ENCODE measurements at regions not wholly inside any gene's neighbourhood (a gene's known extent, or its start where the extent isn't known, plus 50 kb on each side); places are given as distances from the start of the nearest gene placed in this dataset.

DNA sequence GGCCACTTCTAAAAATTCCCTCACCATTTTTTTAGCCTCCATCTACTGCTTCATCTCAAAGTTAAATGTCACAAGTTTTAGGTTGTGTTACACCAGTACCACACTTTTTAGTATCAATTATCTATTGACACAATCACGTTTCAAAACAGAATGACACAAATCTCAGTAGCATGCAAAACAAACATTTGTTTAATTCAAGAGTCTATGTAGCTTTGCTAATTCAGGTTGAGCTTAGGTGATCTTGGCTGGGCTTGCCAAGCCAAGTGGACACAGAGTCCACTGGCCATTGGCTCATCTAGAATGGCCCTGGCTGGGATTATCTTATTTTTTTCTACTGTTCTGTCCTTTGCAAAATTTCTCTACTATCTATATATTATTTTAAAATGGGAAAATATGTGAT, 61.9 kb upstream of the JAK2 start:
- CTCF ChIA-PET (ENCODE audit: low intra/inter-chr PET ratio), result interaction anchor here (1.1 kb wide), 1 partner anchor 164 kb away, joined by 4 read pairs; no protein-coding TSS in a partner anchor
- H2AFZ ChIP-seq (ENCODE audit: low read depth, low read length), result no peak overlapping the region; the same call in 1 of the 2 replicates
- no peaks in the 10 kb centered on the region for H3K27me3 ChIP-seq (ENCODE audit: control insufficient read depth in 2 of 2, insufficient read depth in 2 of 2, low read length in 2 of 2)
- H4K20me1 ChIP-seq (replicated peaks; ENCODE audit: control insufficient read depth, insufficient read depth, low read length), result no peaks in the 10 kb centered on the region
- FAIRE-seq (no peak), DNase-seq (ENCODE audit: extremely low read depth in 1 of 4, low spot score in 3 of 4) (no peak), ATAC-seq (no peak)
- in situ Hi-C loops (cut with MboI), result no loop called here
- intact Hi-C loops (cut with micrococcal nuclease), result loop anchor here (10.0 kb wide), 1 partner anchor 128 kb away; the partner anchor contains the start of gene RCL1
- no peak overlapping the region for H3K9ac ChIP-seq (ENCODE audit: insufficient read depth in 1 of 2, low read depth in 2 of 2, low read length in 2 of 2)
- H3K4me2 ChIP-seq (ENCODE audit: insufficient read depth, low read length), result no peak overlapping the region
- peak overlapping the region; percentile 65; the same call in 1 of the 3 replicates for H3K27ac ChIP-seq (ENCODE audit: extremely low read depth, low read depth, low read length)
- H3K79me2 ChIP-seq (ENCODE audit: control insufficient read depth, insufficient read depth, low read length), result peaks cover 5% of the 10 kb centered on the region; the same call in 2 of the 3 replicates
- H3K36me3 ChIP-seq (ENCODE audit: control insufficient read depth, insufficient read depth, low read length), result no peaks in the 10 kb centered on the region
- H3K4me3 ChIP-seq, result no peak overlapping the region
- peaks cover 4% of the 10 kb centered on the region; the same call in 1 of the 2 replicates for H3K9me3 ChIP-seq (replicated peaks; ENCODE audit: control insufficient read depth, insufficient read depth, low read depth, low read length)
- POLR2A ChIA-PET, result interaction anchor here (0.7 to 1.0 kb wide), 2 partner anchors 62 to 157 kb away, joined by 3 read pairs; partner anchors contain the start of gene JAK2
- 60% methylated on average over 1 of the region's 1 CpG for WGBS (ENCODE audit: insufficient coverage, low coverage, missing lambda C conversion rate)
- H3K9me1 ChIP-seq (ENCODE audit: control insufficient read depth, insufficient read depth, low read length), result no peaks in the 10 kb centered on the region
- H3K4me1 ChIP-seq (replicated peaks in 1 of 2; ENCODE audit: control insufficient read depth in 2 of 2, insufficient read depth in 2 of 2, low read length in 2 of 2), result peaks cover 8 to 42% of the 10 kb centered on the region in 2 experiments
- no TSS peak for BruUV-seq (replicated peaks)
- TF ChIP-seq, protein P1, sequence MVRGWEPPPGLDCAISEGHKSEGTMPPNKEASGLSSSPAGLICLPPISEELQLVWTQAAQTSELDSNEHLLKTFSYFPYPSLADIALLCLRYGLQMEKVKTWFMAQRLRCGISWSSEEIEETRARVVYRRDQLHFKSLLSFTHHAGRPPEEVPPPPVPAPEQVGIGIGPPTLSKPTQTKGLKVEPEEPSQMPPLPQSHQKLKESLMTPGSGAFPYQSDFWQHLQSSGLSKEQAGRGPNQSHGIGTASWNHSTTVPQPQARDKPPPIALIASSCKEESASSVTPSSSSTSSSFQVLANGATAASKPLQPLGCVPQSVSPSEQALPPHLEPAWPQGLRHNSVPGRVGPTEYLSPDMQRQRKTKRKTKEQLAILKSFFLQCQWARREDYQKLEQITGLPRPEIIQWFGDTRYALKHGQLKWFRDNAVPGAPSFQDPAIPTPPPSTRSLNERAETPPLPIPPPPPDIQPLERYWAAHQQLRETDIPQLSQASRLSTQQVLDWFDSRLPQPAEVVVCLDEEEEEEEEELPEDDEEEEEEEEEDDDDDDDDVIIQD (CRISPR knock-in tag; IDR thresholded peaks at IDR 0.05), result no peak
- no peak for TF ChIP-seq BRD9 (IDR thresholded peaks at IDR 0.05; ENCODE audit: low read depth, partially characterized antibody)
- no peak for TF ChIP-seq PHB (CRISPR knock-in tag; IDR thresholded peaks at IDR 0.05)
- TF ChIP-seq, protein P2, sequence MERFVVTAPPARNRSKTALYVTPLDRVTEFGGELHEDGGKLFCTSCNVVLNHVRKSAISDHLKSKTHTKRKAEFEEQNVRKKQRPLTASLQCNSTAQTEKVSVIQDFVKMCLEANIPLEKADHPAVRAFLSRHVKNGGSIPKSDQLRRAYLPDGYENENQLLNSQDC (CRISPR knock-in tag; IDR thresholded peaks at IDR 0.05), result no peak
- TF ChIP-seq ZNF197 (CRISPR knock-in tag; IDR thresholded peaks at IDR 0.05; ENCODE audit: low read depth), result no peak
- TF ChIP-seq ZBTB17 (CRISPR knock-in tag; IDR thresholded peaks at IDR 0.05), result no peak
- TF ChIP-seq, protein P3, sequence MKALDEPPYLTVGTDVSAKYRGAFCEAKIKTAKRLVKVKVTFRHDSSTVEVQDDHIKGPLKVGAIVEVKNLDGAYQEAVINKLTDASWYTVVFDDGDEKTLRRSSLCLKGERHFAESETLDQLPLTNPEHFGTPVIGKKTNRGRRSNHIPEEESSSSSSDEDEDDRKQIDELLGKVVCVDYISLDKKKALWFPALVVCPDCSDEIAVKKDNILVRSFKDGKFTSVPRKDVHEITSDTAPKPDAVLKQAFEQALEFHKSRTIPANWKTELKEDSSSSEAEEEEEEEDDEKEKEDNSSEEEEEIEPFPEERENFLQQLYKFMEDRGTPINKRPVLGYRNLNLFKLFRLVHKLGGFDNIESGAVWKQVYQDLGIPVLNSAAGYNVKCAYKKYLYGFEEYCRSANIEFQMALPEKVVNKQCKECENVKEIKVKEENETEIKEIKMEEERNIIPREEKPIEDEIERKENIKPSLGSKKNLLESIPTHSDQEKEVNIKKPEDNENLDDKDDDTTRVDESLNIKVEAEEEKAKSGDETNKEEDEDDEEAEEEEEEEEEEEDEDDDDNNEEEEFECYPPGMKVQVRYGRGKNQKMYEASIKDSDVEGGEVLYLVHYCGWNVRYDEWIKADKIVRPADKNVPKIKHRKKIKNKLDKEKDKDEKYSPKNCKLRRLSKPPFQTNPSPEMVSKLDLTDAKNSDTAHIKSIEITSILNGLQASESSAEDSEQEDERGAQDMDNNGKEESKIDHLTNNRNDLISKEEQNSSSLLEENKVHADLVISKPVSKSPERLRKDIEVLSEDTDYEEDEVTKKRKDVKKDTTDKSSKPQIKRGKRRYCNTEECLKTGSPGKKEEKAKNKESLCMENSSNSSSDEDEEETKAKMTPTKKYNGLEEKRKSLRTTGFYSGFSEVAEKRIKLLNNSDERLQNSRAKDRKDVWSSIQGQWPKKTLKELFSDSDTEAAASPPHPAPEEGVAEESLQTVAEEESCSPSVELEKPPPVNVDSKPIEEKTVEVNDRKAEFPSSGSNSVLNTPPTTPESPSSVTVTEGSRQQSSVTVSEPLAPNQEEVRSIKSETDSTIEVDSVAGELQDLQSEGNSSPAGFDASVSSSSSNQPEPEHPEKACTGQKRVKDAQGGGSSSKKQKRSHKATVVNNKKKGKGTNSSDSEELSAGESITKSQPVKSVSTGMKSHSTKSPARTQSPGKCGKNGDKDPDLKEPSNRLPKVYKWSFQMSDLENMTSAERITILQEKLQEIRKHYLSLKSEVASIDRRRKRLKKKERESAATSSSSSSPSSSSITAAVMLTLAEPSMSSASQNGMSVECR (CRISPR knock-in tag; IDR thresholded peaks at IDR 0.05), result no peak
- TF ChIP-seq, protein P4, sequence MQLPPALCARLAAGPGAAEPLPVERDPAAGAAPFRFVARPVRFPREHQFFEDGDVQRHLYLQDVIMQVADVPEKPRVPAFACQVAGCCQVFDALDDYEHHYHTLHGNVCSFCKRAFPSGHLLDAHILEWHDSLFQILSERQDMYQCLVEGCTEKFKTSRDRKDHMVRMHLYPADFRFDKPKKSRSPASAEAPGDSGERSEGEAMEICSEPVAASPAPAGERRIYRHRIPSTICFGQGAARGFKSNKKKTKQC (CRISPR knock-in tag; IDR thresholded peaks at IDR 0.05), result no peak
- TF ChIP-seq TEAD2 (tag; IDR thresholded peaks at IDR 0.05), result no peak
- no peak for TF ChIP-seq KAT2B (IDR thresholded peaks at IDR 0.05; ENCODE audit: low read depth, low read length)
- TF ChIP-seq CTBP1 (IDR thresholded peaks at IDR 0.05; ENCODE audit: borderline replicate concordance), result no peak
- no peak for TF ChIP-seq RBM17 (IDR thresholded peaks at IDR 0.05; ENCODE audit: borderline replicate concordance, low read depth, low read length)
- no peak for TF ChIP-seq ZNF766 (CRISPR knock-in tag; conservative IDR thresholded peaks at IDR 0.05)
